ENCODE measurements at regions not wholly inside any gene's neighbourhood (a gene's known extent, or its start where the extent isn't known, plus 50 kb on each side); places are given as distances from the start of the nearest gene placed in this dataset.

- TF ChIP-seq, protein P1, sequence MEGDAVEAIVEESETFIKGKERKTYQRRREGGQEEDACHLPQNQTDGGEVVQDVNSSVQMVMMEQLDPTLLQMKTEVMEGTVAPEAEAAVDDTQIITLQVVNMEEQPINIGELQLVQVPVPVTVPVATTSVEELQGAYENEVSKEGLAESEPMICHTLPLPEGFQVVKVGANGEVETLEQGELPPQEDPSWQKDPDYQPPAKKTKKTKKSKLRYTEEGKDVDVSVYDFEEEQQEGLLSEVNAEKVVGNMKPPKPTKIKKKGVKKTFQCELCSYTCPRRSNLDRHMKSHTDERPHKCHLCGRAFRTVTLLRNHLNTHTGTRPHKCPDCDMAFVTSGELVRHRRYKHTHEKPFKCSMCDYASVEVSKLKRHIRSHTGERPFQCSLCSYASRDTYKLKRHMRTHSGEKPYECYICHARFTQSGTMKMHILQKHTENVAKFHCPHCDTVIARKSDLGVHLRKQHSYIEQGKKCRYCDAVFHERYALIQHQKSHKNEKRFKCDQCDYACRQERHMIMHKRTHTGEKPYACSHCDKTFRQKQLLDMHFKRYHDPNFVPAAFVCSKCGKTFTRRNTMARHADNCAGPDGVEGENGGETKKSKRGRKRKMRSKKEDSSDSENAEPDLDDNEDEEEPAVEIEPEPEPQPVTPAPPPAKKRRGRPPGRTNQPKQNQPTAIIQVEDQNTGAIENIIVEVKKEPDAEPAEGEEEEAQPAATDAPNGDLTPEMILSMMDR (conservative IDR thresholded peaks at IDR 0.05): no peak
- TF ChIP-seq ZFX (IDR thresholded peaks at IDR 0.05): no peak
Measured at GRCh38 chr3:26346497-26346896, 276.1 kb upstream of the LRRC3B start.
